H9 (cell line): ENCODE measurements at regions not wholly inside any gene's neighbourhood (a gene's known extent, or its start where the extent isn't known, plus 50 kb on each side); places are given as distances from the start of the nearest gene placed in this dataset.

ENCODE experiments used
- DNase-seq: peaks from one replicate; pipeline ENCODE4 v3.0.0-alpha.2; 2017
- H2AFZ ChIP-seq: one replicate; pipeline ENCODE4 v1.6.1; 2013; ENCODE audit warnings: mild to moderate bottlenecking, low read length, control low read depth, moderate library complexity
- H2AK5ac ChIP-seq: 2 replicates; pipeline ENCODE4 v1.6.1; 2013; ENCODE audit warnings: low read length, control low read depth, mixed read lengths; ENCODE audit not compliant: insufficient read length
- H2BK120ac ChIP-seq: one replicate; pipeline ENCODE4 v1.6.1; 2013; ENCODE audit warnings: low read depth, mild to moderate bottlenecking, low read length, control low read depth, inconsistent platforms; ENCODE audit not compliant: poor library complexity, severe bottlenecking
- H2BK12ac ChIP-seq: 2 replicates; pipeline ENCODE4 v1.6.1; 2013; ENCODE audit warnings: low read length, control low read depth, mixed read lengths, low read depth; ENCODE audit not compliant: insufficient read length
- H2BK15ac ChIP-seq: 2 replicates; pipeline ENCODE4 v1.6.1; 2013; ENCODE audit warnings: low read depth, low read length, control low read depth
- H2BK20ac ChIP-seq: one replicate; pipeline ENCODE4 v1.6.1; 2013; ENCODE audit warnings: low read depth, mild to moderate bottlenecking, low read length, control low read depth, inconsistent platforms; ENCODE audit not compliant: poor library complexity, severe bottlenecking
- H2BK5ac ChIP-seq: 2 replicates; pipeline ENCODE4 v1.6.1; 2013; ENCODE audit warnings: low read length, control low read depth, mixed read lengths; ENCODE audit not compliant: insufficient read length
- H3K14ac ChIP-seq: 2 replicates; pipeline ENCODE4 v1.6.1; 2013; ENCODE audit warnings: low read length, control low read depth; ENCODE audit not compliant: insufficient read depth
- H3K18ac ChIP-seq: 2 replicates; pipeline ENCODE4 v1.6.1; 2013; ENCODE audit warnings: low read depth, mild to moderate bottlenecking, mixed read lengths, low read length, control low read depth; ENCODE audit not compliant: insufficient read length
- H3K23ac ChIP-seq: 2 replicates; pipeline ENCODE4 v1.6.1; 2013; ENCODE audit warnings: low read length, control low read depth, mixed read lengths, low read depth; ENCODE audit not compliant: insufficient read length
- H3K23me2 ChIP-seq: 2 replicates; pipeline ENCODE4 v1.6.1; 2013; ENCODE audit warnings: low read depth, mild to moderate bottlenecking, mixed read lengths, low read length, control low read depth; ENCODE audit not compliant: insufficient read length, poor library complexity, severe bottlenecking
- H3K27ac ChIP-seq: 2 replicates; pipeline ENCODE4 v1.5.1; 2013; ENCODE audit warnings: low read length, control low read depth, mixed read lengths, low read depth; ENCODE audit not compliant: insufficient read length
- H3K27me3 ChIP-seq: 2 replicates; pipeline ENCODE4 v1.6.1; 2013; ENCODE audit warnings: low read length, control low read depth, inconsistent platforms; ENCODE audit not compliant: insufficient read depth
- H3K4ac ChIP-seq: 2 replicates; pipeline ENCODE4 v1.6.1; 2013; ENCODE audit warnings: low read depth, mild to moderate bottlenecking, control low read depth, inconsistent platforms, low read length, moderate library complexity
- H3K4me1 ChIP-seq: 2 replicates; pipeline ENCODE4 v1.6.1; 2013; ENCODE audit warnings: low read length, control low read depth, inconsistent platforms; ENCODE audit not compliant: insufficient read depth
- H3K4me2 ChIP-seq: 2 replicates; pipeline ENCODE4 v1.6.1; 2013; ENCODE audit warnings: low read length, control low read depth, mixed read lengths; ENCODE audit not compliant: insufficient read length, insufficient read depth
- H3K56ac ChIP-seq: 2 replicates; pipeline ENCODE4 v1.6.1; 2013; ENCODE audit warnings: low read depth, mild to moderate bottlenecking, mixed read lengths, low read length, control low read depth; ENCODE audit not compliant: insufficient read length
- H3K79me1 ChIP-seq: 2 replicates; pipeline ENCODE4 v1.6.1; 2013; ENCODE audit warnings: low read depth, mild to moderate bottlenecking, moderate library complexity, low read length, control low read depth, inconsistent platforms; ENCODE audit not compliant: insufficient read depth, poor library complexity, severe bottlenecking
- H3K79me2 ChIP-seq: 2 replicates; pipeline ENCODE4 v1.6.1; 2013; ENCODE audit warnings: low read length, control low read depth, inconsistent platforms; ENCODE audit not compliant: insufficient read depth
- H3K9ac ChIP-seq: 2 replicates; pipeline ENCODE4 v1.6.1; 2013; ENCODE audit warnings: low read length, control low read depth, mixed read lengths; ENCODE audit not compliant: insufficient read length; ENCODE audit errors: extremely low read depth
- H3K9me3 ChIP-seq: one replicate; pipeline ENCODE4 v1.6.1; 2013; ENCODE audit warnings: low read depth, low read length, inconsistent platforms; ENCODE audit not compliant: control insufficient read depth
- H3T11ph ChIP-seq: one replicate; pipeline ENCODE4 v1.6.1; 2013; ENCODE audit warnings: mild to moderate bottlenecking, low read length, control low read depth, inconsistent platforms
- H4K20me1 ChIP-seq: one replicate; pipeline ENCODE4 v1.6.1; 2013; ENCODE audit not compliant: control insufficient read depth, insufficient read length, insufficient read depth
- H4K5ac ChIP-seq: 2 replicates; pipeline ENCODE4 v1.6.1; 2013; ENCODE audit warnings: low read depth, mild to moderate bottlenecking, mixed read lengths, low read length, control low read depth; ENCODE audit not compliant: insufficient read length
- H4K8ac ChIP-seq: replicated peaks from 2 replicates; pipeline ENCODE4 v1.6.1; 2013; ENCODE audit warnings: low read length, control low read depth, mixed read lengths, low read depth; ENCODE audit not compliant: insufficient read length
- H4K91ac ChIP-seq: 2 replicates; pipeline ENCODE4 v1.6.1; 2013; ENCODE audit warnings: low read depth, mild to moderate bottlenecking, moderate library complexity, mixed read lengths, low read length, control low read depth; ENCODE audit not compliant: insufficient read length
- H3K27ac Mint-ChIP-seq, 3 experiments: 2 replicates in 2 of 3; 3 replicates in 1 of 3; pipeline ENCODE4 v1.8.0; 2020 to 2021; ENCODE audit warnings: mixed read lengths in 3 of 3, mild to moderate bottlenecking in 1 of 3, moderate library complexity in 1 of 3
- H3K27me3 Mint-ChIP-seq: 2 replicates; pipeline ENCODE4 v1.8.0; 2021; ENCODE audit warnings: low read depth, mild to moderate bottlenecking, moderate library complexity, mixed read lengths
- H3K36me3 Mint-ChIP-seq, 3 experiments: 2 replicates in 2 of 3; 3 replicates in 1 of 3; pipeline ENCODE4 v1.8.0; 2020 to 2021; ENCODE audit warnings: low read depth in 3 of 3, mixed read lengths in 3 of 3; ENCODE audit not compliant: insufficient read depth in 1 of 3
- H3K4me1 Mint-ChIP-seq, 2 experiments: 2 replicates each; pipeline ENCODE4 v1.8.0; 2020; ENCODE audit warnings: mixed read lengths in 2 of 2
- H3K4me3 Mint-ChIP-seq, 2 experiments: 2 replicates in 1 of 2; 3 replicates in 1 of 2; pipeline ENCODE4 v1.8.0; 2020 to 2021; ENCODE audit warnings: mild to moderate bottlenecking in 2 of 2, mixed read lengths in 2 of 2, moderate library complexity in 1 of 2
- H3K9me3 Mint-ChIP-seq, 2 experiments: 2 replicates in 1 of 2; 3 replicates in 1 of 2; pipeline ENCODE4 v1.8.0; 2020; ENCODE audit warnings: mild to moderate bottlenecking in 2 of 2, mixed read lengths in 2 of 2, moderate library complexity in 1 of 2
- WGBS: extraction: QIAGEN DNeasy Blood & Tissue Kit; methylation state at CpG from one replicate; pipeline ENCODE4 v1.1.7; 2013; ENCODE audit warnings: missing lambda C conversion rate, low lambda C conversion rate, mixed read lengths; ENCODE audit not compliant: insufficient read length; ENCODE audit errors: extremely low coverage; 5-methylcytosine and 5-hydroxymethylcytosine counted together
- TF ChIP-seq, protein P1 (sequence below): fragments of 200-600 bp; sonication (generic); conservative IDR thresholded peaks from 3 replicates; pipeline ENCODE4 v1.8.0; 2021; ENCODE audit warnings: antibody characterized with exemption, mild to moderate bottlenecking

DNA sequence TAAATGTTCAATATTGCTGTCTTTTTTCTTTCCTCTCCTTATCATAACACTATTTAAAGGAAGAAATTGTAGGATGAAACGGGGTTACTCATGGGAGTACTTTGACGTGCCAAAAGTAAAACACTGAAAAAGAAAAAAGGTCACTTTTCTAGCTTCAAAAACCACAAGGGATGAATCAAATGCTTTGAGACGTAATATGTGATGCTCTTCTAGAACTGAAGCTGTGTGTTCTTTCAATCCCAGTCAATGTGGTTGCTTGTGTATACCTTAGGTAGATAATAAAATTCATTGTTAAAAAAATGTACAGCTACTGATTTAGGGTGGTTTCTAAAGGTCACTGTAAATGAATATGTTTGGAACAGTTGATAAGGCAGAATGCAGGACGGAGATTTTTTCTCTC lies 538.8 kb upstream of the ZNF717 start:
- H4K8ac ChIP-seq = no peak overlapping the region
- no peak overlapping the region for H3K27ac Mint-ChIP-seq
- no CpG with 5 or more reads among the region's 4 CpGs for WGBS

More for the DNA sequence above, 538.8 kb upstream of the ZNF717 start:
- Histone ChIP-seq H2AK5ac (no peak overlapping the region), H2BK5ac (no peak overlapping the region), H3K27ac (no peak overlapping the region), H3T11ph (no peak overlapping the region), H3K56ac (no peak overlapping the region), H3K9ac (no peak overlapping the region), H3K4me2 (no peak overlapping the region), H3K9me3 (no peaks in the 10 kb centered on the region), H3K79me2 (no peaks in the 10 kb centered on the region), H2BK15ac (no peak overlapping the region), H3K4ac (no peak overlapping the region), H2AFZ (no peak overlapping the region), H3K14ac (no peak overlapping the region), H2BK120ac (no peak overlapping the region), H3K23me2 (no peaks in the 10 kb centered on the region), H3K18ac (no peak overlapping the region), H2BK20ac (no peak overlapping the region), H3K4me1 (no peaks in the 10 kb centered on the region), H3K79me1 (no peaks in the 10 kb centered on the region), H4K20me1 (no peaks in the 10 kb centered on the region), H3K27me3 (no peaks in the 10 kb centered on the region), H4K91ac (no peak overlapping the region), H3K23ac (no peak overlapping the region), H4K5ac (no peak overlapping the region), H2BK12ac (no peak overlapping the region)
- Mint-ChIP-seq H3K36me3 (no peaks in the 10 kb centered on the region), H3K4me3 (no peak overlapping the region), H3K4me1 (no peaks in the 10 kb centered on the region), H3K9me3 (no peaks in the 10 kb centered on the region), H3K27me3 (no peaks in the 10 kb centered on the region)
- DNase-seq = no peak
- TF ChIP-seq, protein P1, sequence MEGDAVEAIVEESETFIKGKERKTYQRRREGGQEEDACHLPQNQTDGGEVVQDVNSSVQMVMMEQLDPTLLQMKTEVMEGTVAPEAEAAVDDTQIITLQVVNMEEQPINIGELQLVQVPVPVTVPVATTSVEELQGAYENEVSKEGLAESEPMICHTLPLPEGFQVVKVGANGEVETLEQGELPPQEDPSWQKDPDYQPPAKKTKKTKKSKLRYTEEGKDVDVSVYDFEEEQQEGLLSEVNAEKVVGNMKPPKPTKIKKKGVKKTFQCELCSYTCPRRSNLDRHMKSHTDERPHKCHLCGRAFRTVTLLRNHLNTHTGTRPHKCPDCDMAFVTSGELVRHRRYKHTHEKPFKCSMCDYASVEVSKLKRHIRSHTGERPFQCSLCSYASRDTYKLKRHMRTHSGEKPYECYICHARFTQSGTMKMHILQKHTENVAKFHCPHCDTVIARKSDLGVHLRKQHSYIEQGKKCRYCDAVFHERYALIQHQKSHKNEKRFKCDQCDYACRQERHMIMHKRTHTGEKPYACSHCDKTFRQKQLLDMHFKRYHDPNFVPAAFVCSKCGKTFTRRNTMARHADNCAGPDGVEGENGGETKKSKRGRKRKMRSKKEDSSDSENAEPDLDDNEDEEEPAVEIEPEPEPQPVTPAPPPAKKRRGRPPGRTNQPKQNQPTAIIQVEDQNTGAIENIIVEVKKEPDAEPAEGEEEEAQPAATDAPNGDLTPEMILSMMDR = no peak
